ENCODE measurements at regions not wholly inside any gene's neighbourhood (a gene's known extent, or its start where the extent isn't known, plus 50 kb on each side); places are given as distances from the start of the nearest gene placed in this dataset.

DNA sequence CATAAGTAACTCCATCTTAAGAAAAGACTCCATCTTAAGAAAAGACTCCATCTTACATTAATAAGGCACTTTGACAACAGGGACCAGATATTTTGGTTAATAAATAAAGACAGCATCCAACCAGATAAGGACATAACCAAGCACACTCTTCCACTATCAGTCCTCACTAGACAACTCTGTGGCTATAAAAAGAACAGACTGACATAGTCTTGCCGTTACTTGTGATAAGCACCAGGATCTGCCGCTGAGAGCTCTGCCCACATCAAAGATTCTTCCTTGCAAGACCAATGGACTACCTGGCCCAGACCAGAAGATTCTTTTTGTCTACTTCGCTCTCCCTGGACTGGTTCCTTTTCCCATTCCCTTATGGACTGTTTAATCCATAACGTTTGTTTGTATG, 667.4 kb downstream of the NYAP2 start:
- Histone ChIP-seq H3K4me1 (peaks cover 10% of the 10 kb centered on the region), H3K9me3 (replicated peaks) (no peaks in the 10 kb centered on the region), H3K27me3 (ENCODE audit: low read depth) (no peaks in the 10 kb centered on the region), H3K4me3 (no peak overlapping the region), H3K27ac (replicated peaks) (no peak overlapping the region), H3K36me3 (no peaks in the 10 kb centered on the region)
- intact Hi-C loops (cut with micrococcal nuclease): no loop called here
- DNase-seq: no peak
- TF ChIP-seq, protein P1, sequence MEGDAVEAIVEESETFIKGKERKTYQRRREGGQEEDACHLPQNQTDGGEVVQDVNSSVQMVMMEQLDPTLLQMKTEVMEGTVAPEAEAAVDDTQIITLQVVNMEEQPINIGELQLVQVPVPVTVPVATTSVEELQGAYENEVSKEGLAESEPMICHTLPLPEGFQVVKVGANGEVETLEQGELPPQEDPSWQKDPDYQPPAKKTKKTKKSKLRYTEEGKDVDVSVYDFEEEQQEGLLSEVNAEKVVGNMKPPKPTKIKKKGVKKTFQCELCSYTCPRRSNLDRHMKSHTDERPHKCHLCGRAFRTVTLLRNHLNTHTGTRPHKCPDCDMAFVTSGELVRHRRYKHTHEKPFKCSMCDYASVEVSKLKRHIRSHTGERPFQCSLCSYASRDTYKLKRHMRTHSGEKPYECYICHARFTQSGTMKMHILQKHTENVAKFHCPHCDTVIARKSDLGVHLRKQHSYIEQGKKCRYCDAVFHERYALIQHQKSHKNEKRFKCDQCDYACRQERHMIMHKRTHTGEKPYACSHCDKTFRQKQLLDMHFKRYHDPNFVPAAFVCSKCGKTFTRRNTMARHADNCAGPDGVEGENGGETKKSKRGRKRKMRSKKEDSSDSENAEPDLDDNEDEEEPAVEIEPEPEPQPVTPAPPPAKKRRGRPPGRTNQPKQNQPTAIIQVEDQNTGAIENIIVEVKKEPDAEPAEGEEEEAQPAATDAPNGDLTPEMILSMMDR (IDR thresholded peaks at IDR 0.05; ENCODE audit: borderline replicate concordance): no peak

DNA sequence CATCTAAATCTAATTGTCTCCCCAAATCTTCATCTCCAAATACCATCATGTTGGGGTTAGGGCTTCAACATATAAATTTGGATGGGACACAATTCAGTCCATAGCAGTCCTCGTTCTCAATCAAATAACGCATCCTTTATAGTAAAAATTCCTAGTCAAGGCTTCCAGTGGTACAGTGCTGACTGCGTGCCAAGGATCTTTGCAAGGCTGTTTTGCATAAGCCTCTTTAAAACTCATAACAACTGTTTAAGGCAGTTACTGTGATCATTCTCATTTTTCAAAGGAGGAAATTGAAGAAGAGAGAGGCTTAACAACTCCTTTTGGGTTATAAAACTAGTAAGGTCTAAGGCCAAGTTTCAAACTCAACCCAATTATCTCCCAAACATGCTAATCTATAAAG, 666.9 kb downstream of the NYAP2 start:
- TF ChIP-seq, protein P1 (IDR thresholded peaks at IDR 0.05; ENCODE audit: borderline replicate concordance): no peak
- DNase-seq: no peak
- intact Hi-C loops (cut with micrococcal nuclease): no loop called here
- Histone ChIP-seq H3K9me3 (replicated peaks) (no peaks in the 10 kb centered on the region), H3K36me3 (no peaks in the 10 kb centered on the region), H3K4me3 (no peak overlapping the region), H3K27me3 (ENCODE audit: low read depth) (no peaks in the 10 kb centered on the region), H3K4me1 (peaks cover 10% of the 10 kb centered on the region), H3K27ac (replicated peaks) (no peak overlapping the region)

GRCh38 chr2:226064932-226065570, 665.5 kb downstream of the NYAP2 start:
- Histone ChIP-seq H3K4me3 (no peak overlapping the region), H3K9me3 (replicated peaks) (no peaks in the 10 kb centered on the region), H3K36me3 (no peaks in the 10 kb centered on the region), H3K27ac (replicated peaks) (no peak overlapping the region), H3K27me3 (ENCODE audit: low read depth) (no peaks in the 10 kb centered on the region), H3K4me1 (peaks cover 10% of the 10 kb centered on the region)
- intact Hi-C loops (cut with micrococcal nuclease): no loop called here
- TF ChIP-seq, protein P1 (IDR thresholded peaks at IDR 0.05; ENCODE audit: borderline replicate concordance): no peak
- DNase-seq: no peak

- Histone ChIP-seq H3K4me3 (no peak overlapping the region), H3K4me1 (peaks cover 10% of the 10 kb centered on the region), H3K27me3 (ENCODE audit: low read depth) (no peaks in the 10 kb centered on the region), H3K9me3 (replicated peaks) (no peaks in the 10 kb centered on the region), H3K27ac (replicated peaks) (no peak overlapping the region), H3K36me3 (no peaks in the 10 kb centered on the region)
- intact Hi-C loops (cut with micrococcal nuclease): no loop called here
- DNase-seq: no peak
- TF ChIP-seq, protein P1 (IDR thresholded peaks at IDR 0.05; ENCODE audit: borderline replicate concordance): no peak
Observed at GRCh38 chr2:226063704-226064440, 664.4 kb downstream of the NYAP2 start.

GRCh38 chr2:226059961-226060627, 660.6 kb downstream of the NYAP2 start:
- no peak overlapping the region for H3K27ac ChIP-seq (replicated peaks)
- intact Hi-C loops (cut with micrococcal nuclease): no loop called here
- H3K27me3 ChIP-seq (ENCODE audit: low read depth): no peaks in the 10 kb centered on the region
- no peak overlapping the region for H3K4me3 ChIP-seq
- no peaks in the 10 kb centered on the region for H3K36me3 ChIP-seq
- TF ChIP-seq, protein P1 (IDR thresholded peaks at IDR 0.05; ENCODE audit: borderline replicate concordance): no peak
- H3K4me1 ChIP-seq: no peaks in the 10 kb centered on the region
- DNase-seq: no peak
- H3K9me3 ChIP-seq (replicated peaks): no peaks in the 10 kb centered on the region

Measured in left ventricle myocardium inferior (tissue), 1 donor.